Endothelial cell of umbilical vein (primary cell): ENCODE measurements at regions not wholly inside any gene's neighbourhood (a gene's known extent, or its start where the extent isn't known, plus 50 kb on each side); places are given as distances from the start of the nearest gene placed in this dataset.

Source experiments
- BruUV-seq: library from RNA; stranded (reverse); fragments of 400-500 nt; replicated peaks from 2 replicates; lab custom pipeline; 2021; lab: Mats Ljungman, UMichigan
- CTCF ChIA-PET: fragments of 300-600, 350-600 bp; sonication (Branson Sonifier 250); formaldehyde crosslinking; loops from one replicate; lab custom pipeline; 2021; ENCODE audit warnings: antibody characterized with exemption, inconsistent platforms; lab: Charles Lee
- POLR2A ChIA-PET: fragments of 300-600, 350-600 bp; sonication (Branson Sonifier 250); formaldehyde crosslinking; loops from one replicate; lab custom pipeline; 2021; ENCODE audit warnings: antibody characterized with exemption, inconsistent platforms; lab: Charles Lee
- DNase-seq: peaks from one replicate; pipeline ENCODE4 v3.0.0-alpha.2; 2011; ENCODE audit warnings: low read depth, low spot score
- FAIRE-seq: peaks from 2 replicates; lab custom pipeline; 2011; peaks lifted over from hg19 to GRCh38; lab: Jason Lieb, UNC
- H2AFZ ChIP-seq: 2 replicates; pipeline ENCODE4 v1.6.0; 2012; ENCODE audit warnings: low read depth, low read length, control low read depth, inconsistent platforms
- H3K27ac ChIP-seq: 2 replicates; pipeline ENCODE4 v1.5.1; 2011; ENCODE audit warnings: low read depth, mild to moderate bottlenecking, control low read depth, low read length, moderate library complexity; ENCODE audit not compliant: insufficient read depth
- H3K27me3 ChIP-seq, 2 experiments: 2 replicates each; pipeline versions ENCODE4 v1.6.0 to v1.6.1; 2011; ENCODE audit warnings: low read length in 2 of 2, mixed read lengths in 1 of 2; ENCODE audit not compliant: control insufficient read depth in 2 of 2, insufficient read depth in 2 of 2
- H3K36me3 ChIP-seq, 2 experiments: 2 replicates in 1 of 2; 3 replicates in 1 of 2; pipeline ENCODE4 v1.5.1; 2011; ENCODE audit warnings: low read length in 2 of 2, mild to moderate bottlenecking in 1 of 2, moderate library complexity in 1 of 2; ENCODE audit not compliant: control insufficient read depth in 2 of 2, insufficient read depth in 2 of 2; ENCODE audit errors: extremely low read depth in 1 of 2
- H3K4me1 ChIP-seq: 3 replicates; pipeline ENCODE4 v1.5.1; 2011; ENCODE audit warnings: mild to moderate bottlenecking, low read length; ENCODE audit not compliant: control insufficient read depth, insufficient read depth; ENCODE audit errors: extremely low read depth
- H3K4me2 ChIP-seq: 2 replicates; pipeline ENCODE4 v1.6.1; 2011; ENCODE audit warnings: low read length, control low read depth, mixed read lengths; ENCODE audit not compliant: insufficient read depth
- H3K4me3 ChIP-seq, 3 experiments: fragments of 200-600 bp in 1 of 3; sonication (generic), shearing (Covaris generic) in 1 of 3; replicated peaks in 1 of 3; 2 replicates each; pipeline ENCODE4 v1.5.1; 2011 to 2016; ENCODE audit warnings: control low read depth in 3 of 3, low read length in 3 of 3, mild to moderate bottlenecking in 2 of 3, inconsistent platforms in 1 of 3, low read depth in 1 of 3, moderate library complexity in 1 of 3; ENCODE audit not compliant: insufficient read depth in 1 of 3
- H3K79me2 ChIP-seq: 2 replicates; pipeline ENCODE4 v1.6.0; 2012; ENCODE audit warnings: low read length, inconsistent platforms; ENCODE audit not compliant: control insufficient read depth, insufficient read depth
- H3K9ac ChIP-seq: replicated peaks from 2 replicates; pipeline ENCODE3; 2011; ENCODE audit warnings: low read length, control low read depth; ENCODE audit not compliant: insufficient read depth; ENCODE audit errors: extremely low read depth
- H3K9me1 ChIP-seq: replicated peaks from 3 replicates; pipeline ENCODE4 v1.6.0; 2011; ENCODE audit warnings: mild to moderate bottlenecking, low read length; ENCODE audit not compliant: control insufficient read depth, insufficient read depth; ENCODE audit errors: extremely low read depth
- H3K9me3 ChIP-seq: replicated peaks from 2 replicates; pipeline ENCODE4 v1.5.1; 2012; ENCODE audit warnings: low read length, inconsistent platforms; ENCODE audit not compliant: control insufficient read depth, insufficient read depth
- H4K20me1 ChIP-seq: replicated peaks from 2 replicates; pipeline ENCODE3; 2011; ENCODE audit warnings: mild to moderate bottlenecking, low read length; ENCODE audit not compliant: control insufficient read depth, insufficient read depth; ENCODE audit errors: extremely low read depth
- CTCF ChIP-seq, 2 donors: IDR thresholded peaks; 1 replicate in 1 of 2; 2 replicates in 1 of 2; pipeline ENCODE4 v1.5.1; 2011; ENCODE audit warnings: low read length in 2 of 2, mild to moderate bottlenecking in 2 of 2, moderate library complexity in 2 of 2, control low read depth in 1 of 2, inconsistent platforms in 1 of 2, low read depth in 1 of 2; ENCODE audit not compliant: insufficient read depth in 1 of 2; ENCODE audit errors: extremely low read depth in 1 of 2
- EZH2 ChIP-seq: IDR thresholded peaks from 2 replicates; pipeline ENCODE4 v1.6.1; 2012; ENCODE audit warnings: borderline replicate concordance, low read depth, mild to moderate bottlenecking, moderate library complexity, low read length, inconsistent platforms; ENCODE audit not compliant: severe bottlenecking
- FOS ChIP-seq: IDR thresholded peaks from 2 replicates; pipeline ENCODE4 v1.6.1; 2011; ENCODE audit warnings: mild to moderate bottlenecking, low read length, moderate library complexity, borderline replicate concordance; ENCODE audit not compliant: insufficient read depth
- GATA2 ChIP-seq: IDR thresholded peaks from 2 replicates; pipeline ENCODE4 v1.7.0; 2011; ENCODE audit warnings: low read depth, mild to moderate bottlenecking, moderate library complexity, mixed read lengths, low read length; ENCODE audit not compliant: insufficient read length, insufficient read depth
- JUN ChIP-seq: IDR thresholded peaks from 2 replicates; pipeline ENCODE4 v1.6.1; 2011; ENCODE audit warnings: borderline replicate concordance, low read depth; ENCODE audit not compliant: insufficient read length, insufficient read depth
- MAX ChIP-seq: IDR thresholded peaks from 2 replicates; pipeline ENCODE4 v1.6.1; 2011; ENCODE audit not compliant: insufficient read depth, insufficient read length
- MYC ChIP-seq: IDR thresholded peaks from one replicate; pipeline ENCODE4 v1.6.1; 2011; ENCODE audit warnings: mild to moderate bottlenecking, low read depth, low read length
- POLR2A ChIP-seq: IDR thresholded peaks from 2 replicates; pipeline ENCODE4 v1.6.1; 2012; ENCODE audit warnings: low read depth, mild to moderate bottlenecking, control low read depth, low read length
- POLR2AphosphoS5 ChIP-seq: IDR thresholded peaks from 2 replicates; pipeline ENCODE4 v1.6.1; 2012; ENCODE audit warnings: low read depth, mild to moderate bottlenecking, control low read depth, low read length, moderate library complexity; ENCODE audit not compliant: insufficient read depth
- dilution Hi-C: fragments of 300-500 bp; cut with MboI; formaldehyde crosslinking; loops from one replicate; pipeline ENCODE4 v1.15.0; 2019; ENCODE audit warnings: low sequenced_read_pairs; ENCODE audit not compliant: extremely low pct_ligation_motif_present
- intact Hi-C: fragments of 100-400 bp; cut with micrococcal nuclease; formaldehyde crosslinking; loops from one replicate; pipeline ENCODE4 v1.10.0; 2022

GRCh38 chr16:54654429-54654828 is 276.2 kb upstream of the IRX5 start:
- no peaks in the 10 kb centered on the region for H3K36me3 ChIP-seq
- CTCF ChIA-PET, result no interaction called here

More at GRCh38 chr16:54654429-54654828, 276.2 kb upstream of the IRX5 start:
- dilution Hi-C loops (no loop called here), intact Hi-C loops (no loop called here)
- Histone ChIP-seq H3K27ac (no peak overlapping the region), H4K20me1 (no peaks in the 10 kb centered on the region), H3K9me3 (no peaks in the 10 kb centered on the region), H3K9ac (no peak overlapping the region), H3K9me1 (no peaks in the 10 kb centered on the region), H3K4me1 (no peaks in the 10 kb centered on the region), H3K79me2 (no peaks in the 10 kb centered on the region), H3K4me3 (no peak overlapping the region), H3K27me3 (no peaks in the 10 kb centered on the region), H3K4me2 (no peak overlapping the region), H2AFZ (no peak overlapping the region)
- no peak for TF ChIP-seq GATA2
- TF ChIP-seq FOS, result no peak
- TF ChIP-seq MYC, result no peak
- TF ChIP-seq EZH2, result no peak
- no peak for TF ChIP-seq JUN
- no peak for TF ChIP-seq POLR2A
- TF ChIP-seq MAX, result no peak
- no peak for TF ChIP-seq POLR2AphosphoS5
- TF ChIP-seq CTCF (IDR thresholded peaks at IDR 0.05; ENCODE audit: extremely low read depth in 1 of 2, insufficient read depth in 1 of 2, low read depth in 1 of 2, low read length in 2 of 2), result no peak
- no TSS peak for BruUV-seq
- POLR2A ChIA-PET, result no interaction called here
- DNase-seq (no peak), FAIRE-seq (no peak)
